ENCODE measurements at regions not wholly inside any gene's neighbourhood (a gene's known extent, or its start where the extent isn't known, plus 50 kb on each side); places are given as distances from the start of the nearest gene placed in this dataset.
"Not testable (repeated sequence)": the region's sequence is repeated elsewhere in the genome, so short reads cannot be mapped to it uniquely, and the experiment has no call there.

DNA sequence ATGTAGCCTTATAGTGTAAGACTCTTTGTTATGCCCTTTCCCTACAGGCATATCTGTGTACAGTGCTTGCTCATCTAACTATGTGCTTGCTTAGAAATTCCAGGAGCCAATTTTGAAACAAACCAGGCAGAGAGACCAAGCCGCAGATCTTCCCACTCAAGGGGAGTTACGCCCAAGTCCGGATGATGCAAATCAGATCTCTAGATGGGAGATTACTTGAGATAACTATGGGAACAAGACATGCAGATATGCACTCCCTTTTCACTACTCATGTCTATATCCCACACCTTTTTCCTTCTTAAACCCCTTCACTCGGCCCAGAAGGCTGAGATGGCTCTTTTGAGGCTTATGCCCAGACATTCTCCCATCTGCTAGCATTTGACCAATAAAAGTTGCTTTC lies 179.7 kb upstream of the ZNF658 start:
- TF ChIP-seq HOXA7 (CRISPR knock-in tag; IDR thresholded peaks at IDR 0.05); HOXB5 (CRISPR knock-in tag; IDR thresholded peaks at IDR 0.05); POLR2A (IDR thresholded peaks at IDR 0.05; ENCODE audit: low read length); RARB (CRISPR knock-in tag; IDR thresholded peaks at IDR 0.05); RNF2 (IDR thresholded peaks at IDR 0.05; ENCODE audit: borderline replicate concordance, low read depth); MAZ (IDR thresholded peaks at IDR 0.05; ENCODE audit: borderline replicate concordance, low read depth, low read length): not testable (repeated sequence)
- TF ChIP-seq, protein P1, sequence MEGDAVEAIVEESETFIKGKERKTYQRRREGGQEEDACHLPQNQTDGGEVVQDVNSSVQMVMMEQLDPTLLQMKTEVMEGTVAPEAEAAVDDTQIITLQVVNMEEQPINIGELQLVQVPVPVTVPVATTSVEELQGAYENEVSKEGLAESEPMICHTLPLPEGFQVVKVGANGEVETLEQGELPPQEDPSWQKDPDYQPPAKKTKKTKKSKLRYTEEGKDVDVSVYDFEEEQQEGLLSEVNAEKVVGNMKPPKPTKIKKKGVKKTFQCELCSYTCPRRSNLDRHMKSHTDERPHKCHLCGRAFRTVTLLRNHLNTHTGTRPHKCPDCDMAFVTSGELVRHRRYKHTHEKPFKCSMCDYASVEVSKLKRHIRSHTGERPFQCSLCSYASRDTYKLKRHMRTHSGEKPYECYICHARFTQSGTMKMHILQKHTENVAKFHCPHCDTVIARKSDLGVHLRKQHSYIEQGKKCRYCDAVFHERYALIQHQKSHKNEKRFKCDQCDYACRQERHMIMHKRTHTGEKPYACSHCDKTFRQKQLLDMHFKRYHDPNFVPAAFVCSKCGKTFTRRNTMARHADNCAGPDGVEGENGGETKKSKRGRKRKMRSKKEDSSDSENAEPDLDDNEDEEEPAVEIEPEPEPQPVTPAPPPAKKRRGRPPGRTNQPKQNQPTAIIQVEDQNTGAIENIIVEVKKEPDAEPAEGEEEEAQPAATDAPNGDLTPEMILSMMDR (IDR thresholded peaks at IDR 0.05): not testable (repeated sequence)
- TF ChIP-seq, protein P2, sequence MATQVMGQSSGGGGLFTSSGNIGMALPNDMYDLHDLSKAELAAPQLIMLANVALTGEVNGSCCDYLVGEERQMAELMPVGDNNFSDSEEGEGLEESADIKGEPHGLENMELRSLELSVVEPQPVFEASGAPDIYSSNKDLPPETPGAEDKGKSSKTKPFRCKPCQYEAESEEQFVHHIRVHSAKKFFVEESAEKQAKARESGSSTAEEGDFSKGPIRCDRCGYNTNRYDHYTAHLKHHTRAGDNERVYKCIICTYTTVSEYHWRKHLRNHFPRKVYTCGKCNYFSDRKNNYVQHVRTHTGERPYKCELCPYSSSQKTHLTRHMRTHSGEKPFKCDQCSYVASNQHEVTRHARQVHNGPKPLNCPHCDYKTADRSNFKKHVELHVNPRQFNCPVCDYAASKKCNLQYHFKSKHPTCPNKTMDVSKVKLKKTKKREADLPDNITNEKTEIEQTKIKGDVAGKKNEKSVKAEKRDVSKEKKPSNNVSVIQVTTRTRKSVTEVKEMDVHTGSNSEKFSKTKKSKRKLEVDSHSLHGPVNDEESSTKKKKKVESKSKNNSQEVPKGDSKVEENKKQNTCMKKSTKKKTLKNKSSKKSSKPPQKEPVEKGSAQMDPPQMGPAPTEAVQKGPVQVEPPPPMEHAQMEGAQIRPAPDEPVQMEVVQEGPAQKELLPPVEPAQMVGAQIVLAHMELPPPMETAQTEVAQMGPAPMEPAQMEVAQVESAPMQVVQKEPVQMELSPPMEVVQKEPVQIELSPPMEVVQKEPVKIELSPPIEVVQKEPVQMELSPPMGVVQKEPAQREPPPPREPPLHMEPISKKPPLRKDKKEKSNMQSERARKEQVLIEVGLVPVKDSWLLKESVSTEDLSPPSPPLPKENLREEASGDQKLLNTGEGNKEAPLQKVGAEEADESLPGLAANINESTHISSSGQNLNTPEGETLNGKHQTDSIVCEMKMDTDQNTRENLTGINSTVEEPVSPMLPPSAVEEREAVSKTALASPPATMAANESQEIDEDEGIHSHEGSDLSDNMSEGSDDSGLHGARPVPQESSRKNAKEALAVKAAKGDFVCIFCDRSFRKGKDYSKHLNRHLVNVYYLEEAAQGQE (IDR thresholded peaks at IDR 0.05): not testable (repeated sequence)
